GM12878 (cell line): ENCODE measurements at regions not wholly inside any gene's neighbourhood (a gene's known extent, or its start where the extent isn't known, plus 50 kb on each side); places are given as distances from the start of the nearest gene placed in this dataset.

Experiments
- ATAC-seq: fragments of 200-7000 bp; cut with Tn5 transposase; 3 replicates; pipeline ENCODE4 v1.9.1; 2020; ENCODE audit warnings: mild to moderate bottlenecking, moderate library complexity
- BruUV-seq: library from RNA; stranded (reverse); fragments of 400-500 nt; replicated peaks from 2 replicates; lab custom pipeline; 2021; lab: Mats Ljungman, UMichigan
- CTCF ChIA-PET: fragments of 300-600 bp; sonication (Branson Sonifier 250); formaldehyde crosslinking; extraction: SDS; loops from one replicate; lab custom pipeline; 2021; ENCODE audit warnings: inconsistent platforms; lab: Yijun Ruan, JAX
- POLR2A ChIA-PET: fragments of 350-600 bp; formaldehyde crosslinking; extraction: SDS; loops from one replicate; lab custom pipeline; 2021; ENCODE audit warnings: inconsistent platforms; lab: Charles Lee
- RAD21 ChIA-PET: fragments of 300-600 bp; sonication (Branson Sonifier 250); formaldehyde crosslinking; loops from one replicate; lab custom pipeline; 2023; ENCODE audit warnings: antibody characterized with exemption; ENCODE audit not compliant: unreplicated experiment; lab: Charles Lee
- SMC1A ChIA-PET: fragments of 300-600 bp; sonication (Branson Sonifier 250); formaldehyde crosslinking; loops from one replicate; lab custom pipeline; 2023; ENCODE audit not compliant: unreplicated experiment, uncharacterized antibody; lab: Charles Lee
- DNase-seq: peaks from one replicate; pipeline ENCODE4 v3.0.0-alpha.2; 2011; ENCODE audit warnings: low read depth, low spot score
- FAIRE-seq: peaks from 3 replicates; lab custom pipeline; 2011; peaks lifted over from hg19 to GRCh38; lab: Jason Lieb, UNC
- H2AFZ ChIP-seq: 2 replicates; pipeline ENCODE4 v1.6.0; 2011; ENCODE audit warnings: low read depth, low read length, control low read depth; ENCODE audit not compliant: control insufficient read depth
- H3K27ac ChIP-seq: 2 replicates; pipeline ENCODE4 v1.5.1; 2011; ENCODE audit warnings: control low read depth; ENCODE audit not compliant: control insufficient read depth, insufficient read depth
- H3K27me3 ChIP-seq, 2 experiments: replicated peaks in 1 of 2; 2 replicates each; pipeline versions ENCODE4 v1.6.0 to v1.6.1; 2011; ENCODE audit warnings: low read length in 1 of 2; ENCODE audit not compliant: control insufficient read depth in 2 of 2, insufficient read depth in 2 of 2
- H3K36me3 ChIP-seq, 2 experiments: 2 replicates each; pipeline ENCODE4 v1.5.1; 2011; ENCODE audit warnings: low read length in 1 of 2; ENCODE audit not compliant: control insufficient read depth in 2 of 2, insufficient read depth in 2 of 2
- H3K4me1 ChIP-seq: 2 replicates; pipeline ENCODE4 v1.6.1; 2011; ENCODE audit warnings: mild to moderate bottlenecking, low read length, moderate library complexity, mixed read lengths; ENCODE audit not compliant: control insufficient read depth, insufficient read depth
- H3K4me2 ChIP-seq: 2 replicates; pipeline ENCODE4 v1.6.0; 2011; ENCODE audit warnings: control low read depth; ENCODE audit not compliant: control insufficient read depth, insufficient read depth
- H3K4me3 ChIP-seq: fragments of 200-600 bp; sonication (generic); 2 replicates; pipeline ENCODE4 v1.5.1; 2016
- H3K79me2 ChIP-seq: 2 replicates; pipeline ENCODE4 v1.6.0; 2011; ENCODE audit warnings: low read length; ENCODE audit not compliant: control insufficient read depth, insufficient read depth
- H3K9ac ChIP-seq: 2 replicates; pipeline ENCODE4 v1.8.0; 2011; ENCODE audit warnings: low read length, control low read depth, mixed read lengths; ENCODE audit not compliant: control insufficient read depth, insufficient read depth
- H3K9me3 ChIP-seq: replicated peaks from 3 replicates; pipeline ENCODE4 v1.5.1; 2011; ENCODE audit warnings: mild to moderate bottlenecking, low read length; ENCODE audit not compliant: control insufficient read depth, insufficient read depth
- H4K20me1 ChIP-seq: 2 replicates; pipeline ENCODE4 v1.6.0; 2011; ENCODE audit not compliant: control insufficient read depth, insufficient read depth
- ATF3 ChIP-seq: IDR thresholded peaks from 2 replicates; pipeline ENCODE4 v1.6.1; 2011; ENCODE audit warnings: low read depth, mild to moderate bottlenecking, low read length, moderate library complexity, borderline replicate concordance; ENCODE audit errors: extremely low read depth
- EGR1 ChIP-seq, 2 experiments: IDR thresholded peaks; 1 replicate in 1 of 2; 2 replicates in 1 of 2; pipeline ENCODE4 v1.6.1; 2011 to 2012; ENCODE audit warnings: low read depth in 2 of 2, low read length in 2 of 2, borderline replicate concordance in 1 of 2, mild to moderate bottlenecking in 1 of 2, moderate library complexity in 1 of 2
- IKZF1 ChIP-seq: fragments of 450-650 bp; conservative IDR thresholded peaks from 2 replicates; pipeline ENCODE4 v1.6.1; 2017; ENCODE audit warnings: antibody characterized with exemption, mild to moderate bottlenecking
- NFIC ChIP-seq: IDR thresholded peaks from 2 replicates; pipeline ENCODE4 v1.6.1; 2012; ENCODE audit warnings: low read depth, mild to moderate bottlenecking, inconsistent platforms, low read length, moderate library complexity
- POU2F2 ChIP-seq: IDR thresholded peaks from 3 replicates; pipeline ENCODE4 v1.6.1; 2011; ENCODE audit warnings: low read depth, mild to moderate bottlenecking, low read length, borderline replicate concordance
- SMC3 ChIP-seq: IDR thresholded peaks from 2 replicates; pipeline ENCODE4 v1.6.1; 2011; ENCODE audit warnings: low read length, improper control_type of control experiment, borderline replicate concordance
- SRF ChIP-seq, 2 experiments: IDR thresholded peaks; 2 replicates each; pipeline ENCODE4 v1.6.1; 2011; ENCODE audit warnings: low read depth in 2 of 2, low read length in 2 of 2, mild to moderate bottlenecking in 1 of 2, moderate library complexity in 1 of 2
- SUPT20H ChIP-seq: IDR thresholded peaks from 2 replicates; pipeline ENCODE4 v1.6.1; 2011; ENCODE audit warnings: low read depth, mild to moderate bottlenecking, low read length, moderate library complexity, borderline replicate concordance; ENCODE audit not compliant: control insufficient read depth
- ZBTB11 ChIP-seq: fragments of 450-650 bp; formaldehyde crosslinking; IDR thresholded peaks from 2 replicates; pipeline ENCODE4 v1.5.0; 2022; ENCODE audit warnings: mild to moderate bottlenecking, missing genetic modification characterization
- WGBS: methylation state at CpG from one replicate; pipeline ENCODE4 v1.1.6; 2016; ENCODE audit warnings: low lambda C conversion rate; ENCODE audit not compliant: insufficient replicate concordance, insufficient coverage; ENCODE audit errors: missing lambda C conversion rate; 5-methylcytosine and 5-hydroxymethylcytosine counted together
- in situ Hi-C: fragments of 300-500 bp; cut with MboI; formaldehyde crosslinking; loops from 9 replicates; pipeline ENCODE4 v1.14.3; 2018; ENCODE audit warnings: mixed read lengths
- intact Hi-C: fragments of 100-400 bp; cut with micrococcal nuclease; formaldehyde crosslinking; loops from one replicate; pipeline ENCODE4 v1.14.2; 2022; ENCODE audit not compliant: unreplicated experiment
- TF ChIP-seq, protein P1 (sequence below): fragments of 450-650 bp; IDR thresholded peaks from 2 replicates; pipeline ENCODE4 v1.6.1; 2014; ENCODE audit warnings: mild to moderate bottlenecking
- TF ChIP-seq, protein P2 (sequence below): IDR thresholded peaks from 2 replicates; pipeline ENCODE4 v1.6.1; 2011; ENCODE audit warnings: low read depth, low read length, improper control_type of control experiment, borderline replicate concordance
- TF ChIP-seq, protein P3 (sequence below): fragments of 450-650 bp; IDR thresholded peaks from 2 replicates; pipeline ENCODE4 v1.6.1; 2017; ENCODE audit warnings: borderline replicate concordance

GRCh38 chr3:159326998-159327397 is 525.1 kb downstream of the MFSD1 start:
- ChIA-PET POLR2A (no interaction called here), SMC1A (no interaction called here), RAD21 (no interaction called here), CTCF (no interaction called here)
- no peak for DNase-seq
- H3K79me2 ChIP-seq = no peaks in the 10 kb centered on the region
- H3K27ac ChIP-seq = no peak overlapping the region
- no peaks in the 10 kb centered on the region; a peak in 1 of 4 replicates for H3K27me3 ChIP-seq
- no peak overlapping the region for H3K9ac ChIP-seq
- intact Hi-C loops (no loop called here), in situ Hi-C loops (no loop called here)
- no peaks in the 10 kb centered on the region for H3K4me1 ChIP-seq
- FAIRE-seq = no peak
- H3K36me3 ChIP-seq = no peaks in the 10 kb centered on the region
- H4K20me1 ChIP-seq = no peaks in the 10 kb centered on the region
- H3K4me2 ChIP-seq = no peak overlapping the region
- WGBS = 23% methylated on average over 2 of the region's 2 CpGs
- H2AFZ ChIP-seq = no peak overlapping the region
- no peak for ATAC-seq
- TF ChIP-seq ZBTB11 (CRISPR knock-in tag) (no peak), SUPT20H (no peak), NFIC (no peak), EGR1 (IDR thresholded peaks at IDR 0.05; ENCODE audit: borderline replicate concordance in 1 of 2, low read depth in 2 of 2, low read length in 2 of 2) (no peak), IKZF1 (no peak), POU2F2 (no peak), ATF3 (no peak), SRF (IDR thresholded peaks at IDR 0.05; ENCODE audit: low read depth in 2 of 2, low read length in 2 of 2) (no peak), SMC3 (no peak)
- TF ChIP-seq, protein P1, sequence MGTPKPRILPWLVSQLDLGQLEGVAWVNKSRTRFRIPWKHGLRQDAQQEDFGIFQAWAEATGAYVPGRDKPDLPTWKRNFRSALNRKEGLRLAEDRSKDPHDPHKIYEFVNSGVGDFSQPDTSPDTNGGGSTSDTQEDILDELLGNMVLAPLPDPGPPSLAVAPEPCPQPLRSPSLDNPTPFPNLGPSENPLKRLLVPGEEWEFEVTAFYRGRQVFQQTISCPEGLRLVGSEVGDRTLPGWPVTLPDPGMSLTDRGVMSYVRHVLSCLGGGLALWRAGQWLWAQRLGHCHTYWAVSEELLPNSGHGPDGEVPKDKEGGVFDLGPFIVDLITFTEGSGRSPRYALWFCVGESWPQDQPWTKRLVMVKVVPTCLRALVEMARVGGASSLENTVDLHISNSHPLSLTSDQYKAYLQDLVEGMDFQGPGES = no peak
- TF ChIP-seq, protein P2, sequence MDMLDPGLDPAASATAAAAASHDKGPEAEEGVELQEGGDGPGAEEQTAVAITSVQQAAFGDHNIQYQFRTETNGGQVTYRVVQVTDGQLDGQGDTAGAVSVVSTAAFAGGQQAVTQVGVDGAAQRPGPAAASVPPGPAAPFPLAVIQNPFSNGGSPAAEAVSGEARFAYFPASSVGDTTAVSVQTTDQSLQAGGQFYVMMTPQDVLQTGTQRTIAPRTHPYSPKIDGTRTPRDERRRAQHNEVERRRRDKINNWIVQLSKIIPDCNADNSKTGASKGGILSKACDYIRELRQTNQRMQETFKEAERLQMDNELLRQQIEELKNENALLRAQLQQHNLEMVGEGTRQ = no peak
- TF ChIP-seq, protein P3, sequence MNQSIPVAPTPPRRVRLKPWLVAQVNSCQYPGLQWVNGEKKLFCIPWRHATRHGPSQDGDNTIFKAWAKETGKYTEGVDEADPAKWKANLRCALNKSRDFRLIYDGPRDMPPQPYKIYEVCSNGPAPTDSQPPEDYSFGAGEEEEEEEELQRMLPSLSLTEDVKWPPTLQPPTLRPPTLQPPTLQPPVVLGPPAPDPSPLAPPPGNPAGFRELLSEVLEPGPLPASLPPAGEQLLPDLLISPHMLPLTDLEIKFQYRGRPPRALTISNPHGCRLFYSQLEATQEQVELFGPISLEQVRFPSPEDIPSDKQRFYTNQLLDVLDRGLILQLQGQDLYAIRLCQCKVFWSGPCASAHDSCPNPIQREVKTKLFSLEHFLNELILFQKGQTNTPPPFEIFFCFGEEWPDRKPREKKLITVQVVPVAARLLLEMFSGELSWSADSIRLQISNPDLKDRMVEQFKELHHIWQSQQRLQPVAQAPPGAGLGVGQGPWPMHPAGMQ = no peak
- H3K9me3 ChIP-seq = no peaks in the 10 kb centered on the region
- H3K4me3 ChIP-seq = no peak overlapping the region
- no TSS peak for BruUV-seq
